Peyer's patch (tissue), 4 donors: ENCODE measurements at regions not wholly inside any gene's neighbourhood (a gene's known extent, or its start where the extent isn't known, plus 50 kb on each side); places are given as distances from the start of the nearest gene placed in this dataset.

Experiments
- CTCF ChIP-seq, 6 experiments: fragments of 450-650 bp in 4 of 6; fragments of 200-600 bp in 2 of 6; sonication (generic) in 1 of 6; IDR thresholded peaks; one replicate each; pipeline ENCODE4 v1.5.1; 2017 to 2019; ENCODE audit warnings: antibody characterized with exemption in 6 of 6, mild to moderate bottlenecking in 3 of 6, moderate library complexity in 1 of 6
- POLR2A ChIP-seq, 2 donors: fragments of 450-650 bp; IDR thresholded peaks; one replicate each; pipeline ENCODE4 v1.5.1; 2017; ENCODE audit warnings: antibody characterized with exemption in 2 of 2, mild to moderate bottlenecking in 2 of 2, moderate library complexity in 2 of 2

DNA sequence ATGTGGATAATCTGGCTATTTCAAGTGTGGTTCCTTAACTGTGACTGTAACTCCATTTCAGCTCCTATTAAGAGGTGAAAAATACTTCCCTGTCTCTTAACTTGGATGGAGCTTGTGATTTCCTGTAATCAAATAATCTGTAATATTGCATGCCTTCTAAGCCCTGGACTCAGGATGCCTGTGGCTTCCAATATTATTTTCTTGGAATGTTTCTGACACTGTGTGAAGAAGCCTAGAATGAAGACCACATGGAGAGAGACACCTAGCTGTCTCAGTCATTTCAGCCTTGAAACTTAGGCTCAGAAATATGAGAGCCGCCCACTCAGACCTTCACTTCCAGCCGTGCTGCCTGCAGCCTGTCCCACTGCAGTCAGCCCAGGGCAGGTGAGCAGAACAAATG lies 544.3 kb downstream of the TRIML1 start:
- TF ChIP-seq CTCF (IDR thresholded peaks at IDR 0.05) (no peak), POLR2A (IDR thresholded peaks at IDR 0.05) (no peak)
